ENCODE measurements at regions not wholly inside any gene's neighbourhood (a gene's known extent, or its start where the extent isn't known, plus 50 kb on each side); places are given as distances from the start of the nearest gene placed in this dataset.
"Not testable (repeated sequence)": the region's sequence is repeated elsewhere in the genome, so short reads cannot be mapped to it uniquely, and the experiment has no call there.

DNA sequence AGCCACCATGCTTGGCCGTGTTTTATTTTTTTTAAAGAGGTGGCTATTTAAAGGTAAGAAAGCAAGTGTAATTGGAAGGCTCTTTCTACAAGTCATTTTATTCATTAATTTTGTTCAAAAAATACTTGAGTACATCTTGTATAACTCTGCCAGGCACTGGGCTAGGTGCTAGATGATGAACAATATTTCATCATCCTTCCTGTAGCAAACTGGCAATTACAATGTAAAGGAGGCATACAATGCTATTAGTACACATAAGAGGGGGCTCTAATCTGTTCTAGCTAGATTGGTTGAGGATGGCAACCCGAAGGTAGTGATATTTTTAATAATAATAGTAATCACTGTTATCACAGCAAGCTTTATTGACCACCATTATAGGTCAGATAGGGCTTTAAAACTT is 215.5 kb upstream of the KLF14 start:
- DNase-seq, result no peak

DNA sequence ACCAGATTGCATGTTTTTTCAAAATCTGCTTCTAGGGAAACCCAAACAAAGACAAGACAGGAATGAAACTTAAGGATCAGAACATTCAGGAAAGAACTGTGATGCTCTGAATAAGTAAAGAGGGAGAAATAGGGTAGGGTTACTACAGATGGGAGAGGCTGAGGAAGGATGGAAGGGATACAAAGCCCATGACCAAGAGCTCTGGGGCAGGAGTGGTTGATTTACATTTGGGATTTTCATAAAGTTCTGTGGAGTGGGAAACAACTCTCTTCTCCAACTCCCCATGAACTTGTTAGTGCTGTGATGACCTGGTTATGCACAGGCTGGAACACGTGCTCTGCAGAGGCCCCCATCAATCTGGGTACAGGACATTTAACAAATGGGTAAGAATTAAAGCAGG is 216.0 kb upstream of the KLF14 start:
- no peak for DNase-seq

DNA sequence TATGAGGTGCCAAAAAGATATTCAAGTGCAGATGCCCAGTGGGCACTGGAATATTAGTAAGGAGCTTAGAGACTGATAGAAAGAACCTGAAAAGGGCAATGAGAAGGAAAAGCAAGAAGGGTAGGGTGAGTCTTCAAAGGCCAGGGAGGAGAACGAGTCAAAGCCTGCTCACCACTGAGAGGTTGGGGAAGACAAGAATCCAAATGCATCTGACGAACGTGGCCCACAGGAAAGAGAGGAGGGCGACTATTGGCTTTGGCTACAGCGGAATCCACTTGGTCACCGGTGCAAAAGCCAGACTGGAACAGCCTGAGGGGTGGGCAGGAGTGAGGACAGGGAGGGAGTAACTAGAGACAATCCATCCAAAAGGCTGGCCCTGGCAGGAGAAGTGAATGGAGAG is 216.7 kb upstream of the KLF14 start:
- no peak for DNase-seq

DNA sequence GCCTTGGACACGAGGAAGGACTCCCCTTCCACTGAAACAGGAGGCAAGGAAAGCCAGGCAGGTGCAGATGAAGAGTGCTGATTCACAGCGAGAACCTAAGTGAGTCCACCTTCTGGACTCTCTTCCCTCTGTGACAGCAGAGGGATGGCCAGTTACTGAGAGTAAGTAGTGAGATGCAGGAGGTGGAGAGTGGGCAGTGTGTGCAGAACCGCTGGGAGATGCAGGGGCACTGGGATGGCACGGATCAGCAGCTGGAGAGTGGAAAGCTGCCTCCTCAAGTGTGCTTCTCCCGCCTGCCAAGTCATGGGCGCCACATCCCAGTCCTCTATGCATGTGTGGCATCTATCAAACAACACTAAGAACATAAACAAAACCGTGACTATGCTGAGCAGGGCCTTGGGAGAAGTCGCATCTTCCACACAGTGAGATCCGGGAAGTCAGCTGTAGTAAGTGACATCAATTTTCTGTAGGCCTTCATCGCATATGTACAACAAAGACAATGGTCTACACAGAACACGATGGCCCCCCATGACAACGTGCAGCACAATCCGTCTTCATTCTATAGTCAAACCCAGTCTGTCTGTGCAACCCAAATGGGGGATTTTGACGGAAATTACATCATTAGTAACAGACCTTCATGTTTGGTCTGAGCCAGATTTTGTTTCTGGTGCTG is 217.4 kb upstream of the KLF14 start:
- no peak for DNase-seq

DNA sequence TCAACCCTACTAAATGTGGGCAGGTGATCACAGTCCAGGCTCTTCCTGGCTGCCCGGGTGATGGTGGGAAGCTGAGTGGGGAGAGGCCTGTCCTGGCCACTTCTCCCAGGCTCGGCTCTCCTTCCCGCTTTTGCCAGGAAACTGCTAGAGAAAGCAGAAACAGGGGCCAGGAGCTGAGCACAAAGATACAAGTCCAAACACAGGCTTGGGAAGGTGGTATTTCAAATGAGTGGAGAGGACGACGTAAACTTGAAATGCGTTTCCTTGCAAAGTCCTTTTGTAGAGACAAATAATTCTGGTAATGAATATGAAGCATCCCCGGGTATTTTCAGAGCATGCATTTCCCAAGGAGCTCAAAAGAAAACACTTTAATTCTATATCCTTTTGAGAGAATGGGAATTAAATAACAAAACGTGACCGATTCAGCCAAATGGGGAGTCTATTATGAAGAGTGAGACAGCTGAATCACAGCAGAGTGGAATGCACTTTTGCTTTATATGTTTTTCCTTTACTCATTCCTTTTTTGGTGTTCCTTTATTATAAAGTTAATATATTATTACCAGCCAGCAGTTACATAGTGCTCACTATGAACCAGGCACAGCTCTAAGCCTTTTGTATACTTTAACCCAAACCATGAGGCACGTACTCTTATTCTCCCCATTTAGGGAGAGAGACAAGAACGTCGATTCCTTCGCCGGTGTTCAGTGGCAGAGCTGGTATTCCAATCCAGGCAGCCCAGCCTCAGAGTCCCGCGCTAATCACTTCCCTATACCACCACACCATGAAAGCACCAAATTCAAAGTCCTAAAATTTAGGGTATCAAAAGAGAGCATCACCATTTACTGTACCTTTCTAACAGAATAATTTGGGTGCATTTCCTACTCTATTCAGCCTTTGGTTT is 218.2 kb upstream of the KLF14 start:
- no peak for DNase-seq

DNA sequence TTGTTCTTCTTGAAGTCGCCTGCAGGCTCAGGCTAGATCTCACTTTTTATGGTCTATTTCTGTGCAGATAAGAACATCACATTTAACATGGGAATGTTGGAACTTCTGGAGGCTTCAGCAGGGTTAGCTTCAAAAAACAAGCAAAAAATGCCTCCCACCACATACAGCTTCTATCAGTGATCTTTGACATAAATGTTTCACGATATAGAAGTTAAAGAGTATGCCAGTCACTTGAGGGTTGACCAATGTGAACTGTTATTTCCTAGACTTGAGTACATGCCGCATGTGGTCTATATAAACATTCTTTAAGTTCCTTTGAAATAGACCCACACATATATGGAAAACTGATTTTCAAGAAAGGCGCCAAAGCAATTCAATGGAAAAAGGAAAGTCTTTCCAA is 219.2 kb upstream of the KLF14 start:
- no peak for DNase-seq

DNA sequence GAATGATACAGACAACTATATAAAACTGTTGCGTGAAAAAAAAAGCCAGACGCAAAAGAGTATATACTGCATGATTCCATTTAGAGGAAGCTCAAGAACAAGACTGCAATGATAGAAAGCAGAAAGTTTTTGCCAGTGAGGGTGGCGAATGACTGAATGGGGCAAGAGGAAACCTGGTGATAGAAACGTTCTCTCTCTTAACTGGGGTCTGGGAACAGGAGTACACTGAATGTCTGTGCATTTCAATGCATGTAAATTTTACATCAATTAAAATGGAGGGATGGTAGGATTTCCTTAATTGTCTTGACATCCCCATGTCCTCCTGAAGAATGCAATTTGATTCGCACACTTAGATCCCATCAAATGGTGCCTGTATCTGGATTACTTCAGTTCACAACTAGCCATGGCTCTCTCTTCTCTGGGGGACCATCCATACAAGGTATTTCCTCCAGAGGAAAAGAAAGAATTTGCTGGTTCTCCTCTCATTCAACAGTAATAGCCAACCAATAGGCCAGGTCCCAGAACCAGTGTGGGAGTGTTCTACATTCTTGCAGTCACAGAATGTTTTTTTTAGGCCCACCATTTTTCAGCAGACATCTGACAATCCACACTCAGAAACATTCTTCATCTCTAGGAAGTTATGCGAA is 221.0 kb upstream of the KLF14 start:
- no peak for DNase-seq

DNA sequence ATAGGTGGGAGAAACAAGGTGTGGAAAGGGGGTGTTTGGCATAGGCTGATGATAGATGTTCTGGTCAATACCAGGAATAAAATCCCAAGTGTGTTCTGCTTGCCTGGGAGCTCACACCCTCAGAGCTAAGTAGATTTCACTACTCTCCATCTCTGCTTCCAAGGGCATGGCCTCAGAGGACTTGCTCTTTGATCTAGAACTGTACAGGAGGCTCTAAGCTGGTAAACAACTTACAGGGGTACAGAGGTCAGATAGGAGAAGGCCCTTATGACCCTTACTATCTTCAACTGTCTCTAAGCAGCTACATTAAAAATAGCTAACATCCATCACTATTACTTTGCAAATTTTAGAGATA is 221.5 kb upstream of the KLF14 start:
- no peak for DNase-seq

DNA sequence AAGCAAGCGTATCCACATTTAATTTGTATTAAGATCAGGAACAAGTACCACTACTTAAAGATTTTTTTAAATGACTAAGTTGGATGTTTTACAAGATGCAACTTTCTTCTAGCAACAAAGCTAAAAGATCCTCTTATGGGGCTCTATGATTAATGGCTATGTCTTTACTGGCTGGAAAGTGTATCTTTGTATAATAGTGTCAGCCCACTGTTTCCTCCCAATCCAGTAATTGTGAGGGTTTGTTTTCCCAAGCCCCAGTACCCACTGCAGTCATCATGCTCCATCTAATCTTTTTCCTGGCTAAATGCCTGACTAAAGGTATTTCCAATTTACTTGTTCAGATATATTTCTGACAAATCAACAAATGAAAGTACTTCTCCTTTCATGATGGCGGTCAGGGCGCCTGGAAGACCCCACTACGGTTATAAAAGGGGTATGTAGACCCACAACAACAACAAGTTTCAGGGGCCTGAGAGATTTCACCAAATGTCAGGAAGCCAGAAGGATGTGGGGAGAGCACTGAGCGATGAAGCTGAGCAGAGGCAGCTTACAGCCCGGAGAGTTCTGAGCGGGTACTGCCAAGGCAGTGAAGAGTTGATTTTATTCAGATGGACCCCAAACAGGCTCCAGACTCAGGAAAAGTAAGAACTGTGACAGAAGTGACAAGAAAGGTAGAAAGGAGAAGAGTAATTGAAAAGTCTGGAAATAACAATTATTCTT is 222.6 kb upstream of the KLF14 start:
- DNase-seq, result no peak

DNA sequence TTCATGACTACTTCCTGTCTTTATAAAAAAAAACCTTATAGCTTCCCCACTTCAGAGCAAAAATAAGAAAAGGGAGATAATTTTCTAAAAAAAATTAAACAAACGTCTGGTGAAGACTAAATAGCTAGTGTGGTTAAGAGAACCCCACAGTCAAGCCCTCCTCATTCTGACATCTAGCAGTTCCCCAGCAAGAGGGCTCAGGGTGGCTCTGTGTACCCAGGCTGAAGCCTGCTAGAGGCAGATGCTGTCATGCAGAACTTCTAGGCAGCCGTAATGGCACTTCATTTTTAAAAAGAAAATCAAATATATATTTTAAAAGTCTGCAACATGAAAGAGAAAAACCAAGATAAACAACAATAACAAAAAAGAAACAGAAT is 223.1 kb upstream of the KLF14 start:
- no peak for DNase-seq

DNA sequence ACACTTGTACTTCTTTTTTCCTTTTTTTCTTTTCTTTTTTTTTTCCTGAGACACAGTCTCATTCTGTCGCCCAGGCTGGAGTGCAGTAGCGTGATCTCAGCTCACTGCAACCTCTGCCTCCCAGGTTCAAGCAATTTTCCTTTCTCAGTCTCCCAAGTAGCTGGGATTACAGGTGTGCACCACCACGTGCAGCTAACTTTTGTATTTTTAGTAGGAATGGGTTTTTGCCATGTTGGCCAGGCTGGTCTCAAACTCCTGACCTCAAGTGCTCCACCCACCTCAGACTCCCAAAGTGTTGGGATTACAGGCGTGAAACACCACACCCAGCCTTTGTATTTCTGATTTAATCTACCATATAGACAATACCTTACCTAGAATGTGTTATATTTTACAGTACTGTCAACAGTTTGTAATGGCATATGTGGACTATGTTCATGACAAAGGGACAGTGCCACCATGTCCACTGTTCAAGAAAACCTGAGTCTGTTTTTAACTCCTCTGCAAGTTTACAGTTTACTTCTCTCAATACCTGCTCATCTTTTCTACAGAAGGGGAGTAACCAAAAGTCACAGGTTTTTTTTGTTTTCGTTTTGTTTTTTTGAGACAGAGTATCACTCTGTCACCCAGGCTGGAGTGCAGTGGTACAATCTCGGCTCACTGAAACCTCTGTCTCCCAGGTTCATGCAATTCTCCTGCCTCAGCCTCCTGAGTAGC is 223.9 kb upstream of the KLF14 start:
- DNase-seq, result not testable (repeated sequence)

DNA sequence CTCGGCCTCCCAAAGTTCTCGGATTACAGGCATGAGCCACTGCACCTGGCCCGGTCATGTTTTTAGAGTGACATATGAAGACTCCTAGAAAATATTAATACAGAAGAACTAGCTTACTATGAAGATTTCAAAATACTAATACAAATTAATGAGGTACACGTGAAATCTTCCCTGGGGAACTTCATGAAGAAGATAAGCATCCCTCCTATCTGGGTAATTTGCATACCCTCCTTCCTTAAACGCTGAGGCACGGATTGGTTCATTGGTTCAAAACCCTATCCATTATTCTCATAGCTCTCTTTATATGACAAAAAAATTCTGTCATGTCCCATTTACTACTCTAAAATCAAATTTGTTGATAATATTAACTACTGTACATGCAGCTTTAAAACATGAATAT is 224.8 kb upstream of the KLF14 start:
- no peak for DNase-seq

DNA sequence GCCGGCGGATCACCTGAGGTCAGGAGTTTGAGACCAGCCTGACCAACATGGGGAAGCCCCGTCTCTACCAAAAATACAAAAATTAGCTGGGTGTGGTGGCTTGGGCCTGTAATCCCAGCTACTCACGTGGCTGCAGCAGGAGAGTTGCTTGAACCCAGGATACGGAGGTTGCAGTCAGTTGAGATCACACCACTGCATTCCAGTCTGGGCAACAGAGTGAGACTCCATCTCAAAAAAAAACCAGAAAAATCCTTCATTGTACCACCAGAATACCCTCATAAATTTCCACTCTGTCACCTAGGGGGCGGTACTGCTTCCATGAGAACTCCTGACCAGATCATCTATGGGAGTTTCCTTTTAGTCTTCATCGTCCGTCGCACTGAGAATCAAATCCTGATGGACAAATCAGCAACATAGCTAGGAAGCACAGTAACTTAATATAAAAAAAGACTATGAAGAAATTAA is 225.8 kb upstream of the KLF14 start:
- DNase-seq, result no peak

DNA sequence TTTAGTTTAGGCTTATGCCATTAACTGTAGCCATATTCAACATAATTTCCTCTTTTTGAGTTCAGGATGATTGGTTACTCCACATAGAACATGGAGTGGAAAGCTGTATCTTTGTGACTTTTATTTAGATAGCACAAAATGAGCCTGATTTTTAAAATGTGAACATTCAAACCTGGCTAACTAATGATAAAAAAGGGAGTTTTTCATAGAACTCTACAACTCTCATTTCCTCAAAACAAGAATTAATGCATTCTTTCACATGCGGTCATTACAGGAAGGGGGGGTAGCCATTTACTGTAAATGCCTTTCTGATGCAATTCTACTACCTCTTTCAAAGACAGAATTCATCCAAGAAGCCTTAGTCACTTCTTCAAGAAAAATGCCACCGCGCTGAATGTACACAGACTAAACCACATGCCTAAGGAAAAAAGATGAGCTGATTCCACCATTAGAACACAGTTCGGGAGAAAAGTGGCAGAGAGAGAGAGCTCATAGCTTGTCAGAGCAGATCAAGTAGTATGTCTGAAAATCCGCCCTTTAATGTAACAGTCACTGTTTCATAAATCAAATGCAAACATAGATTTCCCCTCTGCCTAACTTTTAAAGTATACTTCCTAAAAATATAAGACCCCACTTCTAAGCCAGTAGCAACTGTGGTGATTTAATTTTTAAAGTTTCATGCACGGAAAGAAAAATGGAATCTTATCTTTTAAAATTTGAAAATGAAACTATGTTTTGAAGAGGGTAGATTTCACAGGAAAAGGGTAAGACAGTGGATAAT is 226.4 kb upstream of the KLF14 start:
- DNase-seq, result no peak

DNA sequence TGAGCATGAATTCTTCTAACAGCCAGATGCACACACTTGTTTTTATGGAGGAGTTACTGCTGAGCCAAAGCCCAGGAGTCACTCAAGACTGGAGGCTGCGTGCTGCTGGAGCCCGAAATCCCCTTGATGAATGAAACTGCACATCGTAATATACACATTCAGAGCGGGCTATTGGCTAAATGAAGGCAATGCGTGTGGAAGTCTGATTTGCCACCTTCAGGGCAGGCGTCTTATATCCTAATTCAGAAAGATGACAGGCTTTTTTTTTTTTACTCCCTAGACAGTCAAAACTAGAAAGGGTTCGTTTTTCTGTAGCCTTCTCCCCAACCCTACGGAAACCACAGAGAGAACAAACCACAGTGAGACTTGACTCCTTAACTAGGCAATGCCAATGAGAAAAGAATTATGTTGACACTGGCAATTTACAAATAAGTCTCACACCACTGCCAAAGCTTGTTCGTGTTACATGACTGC is 227.2 kb upstream of the KLF14 start:
- DNase-seq, result peak; percentile 85

DNA sequence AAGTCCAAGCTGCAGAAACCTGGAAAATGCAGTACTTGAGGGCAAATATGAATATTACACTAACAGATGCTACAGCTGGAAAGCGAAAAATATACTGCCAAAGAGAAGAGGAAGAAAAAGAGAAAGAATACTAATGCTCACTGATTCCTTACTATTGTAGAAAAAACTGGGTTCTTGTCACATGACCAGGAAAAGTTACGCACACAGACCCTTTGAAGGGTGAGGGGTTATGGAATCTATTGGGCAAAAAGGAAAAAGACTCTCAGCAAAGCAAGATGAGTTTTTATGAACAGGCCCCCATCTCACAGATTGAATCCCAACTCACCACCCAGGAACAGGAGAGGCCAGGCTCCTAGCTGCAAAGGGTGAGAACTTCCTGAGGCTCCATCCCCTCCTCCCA is 228.1 kb upstream of the KLF14 start:
- DNase-seq, result no peak

DNA sequence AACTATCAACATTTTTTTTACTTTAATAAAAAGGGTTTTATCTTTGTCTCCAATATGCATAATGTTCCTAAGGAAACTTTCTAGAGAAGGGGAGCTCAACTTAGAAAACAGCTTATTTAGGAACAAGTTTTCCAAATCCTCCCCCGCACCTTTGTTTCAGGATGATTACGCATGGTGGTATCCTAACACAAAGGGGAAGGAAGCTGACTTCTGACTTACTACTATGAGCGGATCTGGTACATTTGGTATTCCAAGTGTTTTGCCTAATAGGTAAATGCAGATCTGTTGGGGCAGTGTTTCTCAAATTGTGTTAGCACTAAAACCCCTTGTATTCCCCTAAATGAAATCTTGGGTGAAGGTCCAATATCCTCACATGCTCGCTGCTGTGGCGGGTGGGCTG is 229.3 kb upstream of the KLF14 start:
- no peak for DNase-seq

DNA sequence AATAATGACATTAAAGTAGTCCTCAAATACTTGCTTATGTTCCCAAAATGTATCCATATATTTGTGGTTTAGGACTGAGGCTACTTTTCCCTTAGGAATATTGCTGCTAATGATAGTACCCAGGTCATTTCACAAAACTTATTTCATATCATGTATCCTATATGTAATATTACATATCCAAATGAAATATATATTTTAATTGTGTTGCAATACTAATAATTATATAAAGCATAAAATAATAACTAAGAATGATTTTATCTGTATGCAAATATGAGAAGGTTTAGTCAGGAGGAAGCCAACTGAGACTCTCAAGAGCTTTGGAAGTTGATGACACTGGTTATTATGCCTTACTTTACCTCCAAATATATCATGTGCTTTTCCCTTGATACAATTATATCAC is 231.5 kb upstream of the KLF14 start:
- DNase-seq, result no peak

DNA sequence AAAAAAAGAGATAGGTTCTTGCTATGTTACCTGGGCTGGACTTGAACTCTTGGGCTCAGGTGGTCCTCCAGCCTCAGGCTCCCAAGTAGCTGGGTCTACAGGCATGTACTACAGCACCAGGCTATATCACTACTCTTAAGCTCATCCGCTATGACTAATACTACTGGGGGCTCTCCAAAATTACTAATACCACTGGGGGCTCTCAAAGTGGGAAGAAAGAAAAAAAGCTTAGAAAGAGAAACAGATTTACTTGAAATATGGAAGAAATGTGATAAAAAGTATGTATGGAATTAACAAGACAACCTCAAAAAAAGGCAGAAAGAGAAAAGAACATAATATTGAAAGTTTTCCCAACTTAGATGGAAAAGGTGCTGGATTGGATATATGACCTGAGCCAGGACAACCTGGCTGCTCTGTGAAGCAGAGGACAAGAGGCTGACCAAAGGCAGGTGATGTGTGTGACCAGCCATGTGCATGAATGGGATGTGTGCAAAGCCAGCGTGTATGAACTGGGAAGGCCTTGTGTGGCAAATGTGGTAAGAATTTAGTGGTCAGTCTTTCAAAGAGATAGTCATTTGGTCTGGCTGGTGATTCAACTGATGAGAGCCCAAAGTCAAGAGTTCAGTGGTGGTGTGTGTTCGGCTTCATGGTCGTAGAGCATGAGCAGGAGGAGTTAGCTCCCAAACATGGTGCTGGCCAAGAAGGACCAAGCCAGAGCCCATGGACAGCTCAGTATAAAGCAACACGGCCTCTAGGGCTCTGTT is 232.4 kb upstream of the KLF14 start:
- DNase-seq, result no peak

DNA sequence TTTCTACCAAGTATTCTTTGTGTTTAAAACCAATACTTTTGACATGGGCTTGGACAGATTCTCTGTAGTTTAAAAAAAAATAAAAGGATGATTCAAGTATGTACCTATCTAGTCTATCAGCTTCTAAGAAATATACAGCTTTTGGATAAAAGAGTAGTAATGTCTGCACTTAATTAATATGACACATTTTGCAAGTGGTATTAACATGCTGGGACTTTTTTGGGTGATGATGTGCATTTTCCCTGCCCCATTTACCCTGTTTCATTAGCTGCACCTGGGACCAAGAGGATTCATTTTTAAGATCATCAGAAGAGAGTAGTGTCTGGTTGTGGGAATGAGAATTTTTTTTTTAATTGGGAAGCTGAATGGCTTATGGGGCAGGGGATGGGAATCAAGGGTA is 236.2 kb upstream of the KLF14 start:
- no peak for DNase-seq

DNA sequence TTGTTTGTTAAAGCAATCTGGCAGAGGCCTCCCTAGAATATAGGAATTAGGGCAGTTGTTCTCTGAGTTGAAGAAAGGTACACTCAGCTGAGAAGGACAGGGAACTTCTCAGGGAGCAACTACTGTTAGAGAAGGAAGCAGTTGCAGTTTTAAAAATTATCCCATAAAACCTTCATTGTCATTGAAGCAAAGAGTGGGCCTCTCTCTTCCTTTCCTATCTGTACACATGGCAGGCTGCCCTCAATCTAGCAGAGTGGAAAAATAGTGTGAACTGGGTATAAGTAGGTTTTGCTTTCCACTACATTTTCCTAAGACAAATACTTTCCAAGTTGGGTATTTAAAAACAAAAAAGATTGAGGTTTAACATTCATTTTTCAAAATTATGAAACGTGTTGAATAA is 236.7 kb upstream of the KLF14 start:
- DNase-seq, result no peak
